Calu3 (cell line): ENCODE measurements at regions not wholly inside any gene's neighbourhood (a gene's known extent, or its start where the extent isn't known, plus 50 kb on each side); places are given as distances from the start of the nearest gene placed in this dataset.

Source experiments
- BruUV-seq: library from RNA; stranded (reverse); fragments of 400-500 nt; replicated peaks from 2 replicates; lab custom pipeline; 2021; lab: Mats Ljungman, UMichigan
- CTCF ChIA-PET: fragments of 300-600 bp; sonication (Branson Sonifier 250); formaldehyde crosslinking; loops from one replicate; lab custom pipeline; 2022; ENCODE audit warnings: antibody characterized with exemption; lab: Charles Lee
- DNase-seq: peaks from one replicate; pipeline ENCODE4 v3.0.0; 2022
- H3K27ac Mint-ChIP-seq: one replicate; pipeline ENCODE4 v1.8.0; 2022; ENCODE audit warnings: mixed read lengths; ENCODE audit not compliant: unreplicated experiment
- H3K27me3 Mint-ChIP-seq: one replicate; pipeline ENCODE4 v1.8.0; 2022; ENCODE audit warnings: mixed read lengths; ENCODE audit not compliant: unreplicated experiment
- H3K36me3 Mint-ChIP-seq: one replicate; pipeline ENCODE4 v1.8.0; 2022; ENCODE audit warnings: mild to moderate bottlenecking, moderate library complexity, mixed read lengths; ENCODE audit not compliant: insufficient read depth, unreplicated experiment
- H3K4me1 Mint-ChIP-seq: one replicate; pipeline ENCODE4 v1.8.0; 2022; ENCODE audit warnings: mild to moderate bottlenecking, low read depth, mixed read lengths; ENCODE audit not compliant: unreplicated experiment
- H3K4me3 Mint-ChIP-seq: one replicate; pipeline ENCODE4 v1.8.0; 2022; ENCODE audit warnings: mild to moderate bottlenecking, low read depth, moderate library complexity, mixed read lengths; ENCODE audit not compliant: unreplicated experiment
- H3K9me3 Mint-ChIP-seq: one replicate; pipeline ENCODE4 v1.8.0; 2022; ENCODE audit warnings: low read depth, mixed read lengths; ENCODE audit not compliant: unreplicated experiment
- intact Hi-C: fragments of 100-400 bp; cut with micrococcal nuclease; formaldehyde crosslinking; loops from one replicate; pipeline ENCODE4 v1.10.0; 2022; ENCODE audit not compliant: unreplicated experiment
- TF ChIP-seq, protein P1 (sequence below): fragments of 200-600 bp; IDR thresholded peaks from one replicate; pipeline ENCODE4 v1.8.0; 2022; ENCODE audit warnings: antibody characterized with exemption; ENCODE audit not compliant: unreplicated experiment

DNA sequence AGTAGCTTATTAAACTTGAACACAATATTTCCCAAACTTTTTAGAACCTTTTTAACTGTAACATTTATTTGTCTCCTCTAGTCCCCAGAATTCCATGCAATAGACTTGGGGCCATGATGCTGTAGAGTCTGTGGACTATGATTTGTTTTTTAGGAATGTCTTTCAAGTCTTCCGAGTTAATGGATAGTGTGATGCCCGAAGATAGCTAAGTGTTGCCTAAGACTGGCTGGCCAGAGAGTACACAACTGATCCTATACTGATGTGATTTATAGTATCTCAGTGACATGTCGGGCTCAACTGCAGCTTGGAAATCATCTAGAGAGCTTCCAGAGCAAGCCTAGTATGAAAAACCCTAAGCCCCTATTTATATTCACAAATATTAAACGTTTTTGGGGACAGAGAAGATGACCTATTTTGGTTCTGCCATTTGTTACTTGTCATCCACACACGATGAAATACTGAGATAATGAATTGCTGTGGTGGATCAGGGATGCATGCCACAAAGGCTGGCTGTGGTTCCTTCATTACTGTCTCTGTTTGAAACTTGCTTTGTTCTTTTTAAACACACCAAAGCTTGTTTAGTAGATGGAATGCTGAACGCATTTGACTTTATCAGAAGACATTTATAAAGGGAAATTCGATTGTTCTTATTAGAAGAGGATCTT lies 507.4 kb downstream of the TAFA4 start:
- Mint-ChIP-seq H3K4me1 (no peaks in the 10 kb centered on the region), H3K4me3 (no peak overlapping the region), H3K36me3 (no peaks in the 10 kb centered on the region), H3K9me3 (peaks cover 7% of the 10 kb centered on the region), H3K27me3 (no peaks in the 10 kb centered on the region), H3K27ac (no peak overlapping the region)
- intact Hi-C loops: no loop called here
- TF ChIP-seq, protein P1, sequence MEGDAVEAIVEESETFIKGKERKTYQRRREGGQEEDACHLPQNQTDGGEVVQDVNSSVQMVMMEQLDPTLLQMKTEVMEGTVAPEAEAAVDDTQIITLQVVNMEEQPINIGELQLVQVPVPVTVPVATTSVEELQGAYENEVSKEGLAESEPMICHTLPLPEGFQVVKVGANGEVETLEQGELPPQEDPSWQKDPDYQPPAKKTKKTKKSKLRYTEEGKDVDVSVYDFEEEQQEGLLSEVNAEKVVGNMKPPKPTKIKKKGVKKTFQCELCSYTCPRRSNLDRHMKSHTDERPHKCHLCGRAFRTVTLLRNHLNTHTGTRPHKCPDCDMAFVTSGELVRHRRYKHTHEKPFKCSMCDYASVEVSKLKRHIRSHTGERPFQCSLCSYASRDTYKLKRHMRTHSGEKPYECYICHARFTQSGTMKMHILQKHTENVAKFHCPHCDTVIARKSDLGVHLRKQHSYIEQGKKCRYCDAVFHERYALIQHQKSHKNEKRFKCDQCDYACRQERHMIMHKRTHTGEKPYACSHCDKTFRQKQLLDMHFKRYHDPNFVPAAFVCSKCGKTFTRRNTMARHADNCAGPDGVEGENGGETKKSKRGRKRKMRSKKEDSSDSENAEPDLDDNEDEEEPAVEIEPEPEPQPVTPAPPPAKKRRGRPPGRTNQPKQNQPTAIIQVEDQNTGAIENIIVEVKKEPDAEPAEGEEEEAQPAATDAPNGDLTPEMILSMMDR: no peak
- CTCF ChIA-PET: no interaction called here
- DNase-seq: no peak
- BruUV-seq: no TSS peak

DNA sequence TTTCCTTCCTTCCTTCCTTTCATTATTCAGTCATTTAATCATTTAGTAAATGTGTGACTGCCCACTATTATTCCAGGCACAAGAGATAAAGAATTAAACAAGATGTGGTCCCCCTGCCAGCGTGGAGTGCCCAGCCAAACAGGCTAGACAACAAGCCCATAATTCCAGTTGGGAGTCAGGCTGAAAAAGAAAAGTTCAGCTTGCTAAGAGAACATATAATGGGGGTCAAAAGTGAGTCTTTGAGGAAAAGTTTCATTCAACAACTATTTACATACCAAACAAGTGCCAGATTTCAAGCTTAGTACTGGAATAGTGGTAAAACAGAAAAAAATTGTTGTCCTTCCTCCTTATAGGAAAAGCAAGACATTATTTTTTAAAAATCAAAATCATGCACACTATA lies 523.7 kb downstream of the TAFA4 start:
- BruUV-seq: no TSS peak
- H3K36me3 Mint-ChIP-seq: no peaks in the 10 kb centered on the region
- intact Hi-C loops: no loop called here
- TF ChIP-seq, protein P1: no peak
- H3K27me3 Mint-ChIP-seq: no peaks in the 10 kb centered on the region
- H3K4me3 Mint-ChIP-seq: no peak overlapping the region
- CTCF ChIA-PET: no interaction called here
- no peak for DNase-seq
- H3K27ac Mint-ChIP-seq: no peak overlapping the region
- no peaks in the 10 kb centered on the region for H3K4me1 Mint-ChIP-seq
- peaks cover 8% of the 10 kb centered on the region for H3K9me3 Mint-ChIP-seq

DNA sequence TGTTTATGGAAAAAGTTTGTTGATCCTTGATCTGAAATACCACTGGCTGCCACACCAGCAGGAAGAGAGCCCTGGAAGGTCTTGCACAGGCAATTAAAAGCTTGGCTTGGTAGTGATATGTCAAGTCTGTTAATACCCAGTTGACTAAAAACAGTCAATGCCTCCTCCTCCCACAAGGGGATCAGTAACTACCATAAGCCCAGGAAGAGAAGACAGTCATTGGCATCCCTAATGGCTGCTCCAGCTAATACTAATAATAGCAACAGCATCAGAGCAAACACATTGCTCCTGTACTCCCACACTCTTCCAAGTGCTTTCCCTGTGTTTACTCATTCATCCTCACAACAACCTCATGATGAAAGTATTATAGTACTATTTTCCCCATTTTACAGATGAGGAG lies 528.6 kb downstream of the TAFA4 start:
- Mint-ChIP-seq H3K36me3 (no peaks in the 10 kb centered on the region), H3K4me3 (no peak overlapping the region), H3K27ac (no peak overlapping the region), H3K9me3 (peaks cover 4% of the 10 kb centered on the region), H3K4me1 (no peaks in the 10 kb centered on the region), H3K27me3 (no peaks in the 10 kb centered on the region)
- no peak for DNase-seq
- intact Hi-C loops: no loop called here
- TF ChIP-seq, protein P1: no peak
- CTCF ChIA-PET: no interaction called here
- BruUV-seq: no TSS peak

DNA sequence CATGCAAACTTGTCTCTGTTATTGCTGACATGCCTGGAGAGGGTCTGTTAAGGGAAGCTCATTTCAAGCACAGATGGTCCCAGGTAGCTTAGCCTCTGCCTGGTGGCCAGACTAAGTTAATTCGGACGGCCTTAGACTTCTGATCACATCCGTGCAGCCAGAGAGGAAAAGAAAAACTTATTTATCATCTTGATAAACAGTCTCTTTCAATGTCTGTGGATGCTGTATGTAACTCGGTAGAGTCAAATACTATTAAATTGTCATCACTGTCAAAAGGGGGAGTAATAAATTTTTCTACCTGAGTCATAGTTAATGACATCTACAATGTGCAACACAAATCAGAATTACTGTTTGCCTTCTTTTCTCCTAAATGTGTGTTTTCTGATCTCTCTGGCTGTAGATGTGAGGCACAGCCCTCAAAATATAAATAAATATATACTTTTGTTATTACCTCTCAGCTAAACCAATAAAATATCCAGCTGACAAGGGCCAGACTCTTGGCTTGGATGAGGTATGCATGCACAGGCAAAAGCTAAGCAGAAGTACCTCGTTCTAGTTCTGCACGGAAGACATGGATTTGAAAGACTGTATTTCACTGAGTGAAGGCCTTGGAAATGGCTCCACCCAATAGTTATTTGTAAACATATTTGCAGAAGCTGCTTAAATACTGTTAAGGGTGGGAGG lies 530.0 kb downstream of the TAFA4 start:
- BruUV-seq: no TSS peak
- no peaks in the 10 kb centered on the region for H3K36me3 Mint-ChIP-seq

More for the DNA sequence above, 530.0 kb downstream of the TAFA4 start:
- CTCF ChIA-PET: no interaction called here
- intact Hi-C loops: no loop called here
- H3K4me1 Mint-ChIP-seq: no peaks in the 10 kb centered on the region
- TF ChIP-seq, protein P1: no peak
- peaks cover 2% of the 10 kb centered on the region for H3K9me3 Mint-ChIP-seq
- no peak overlapping the region for H3K27ac Mint-ChIP-seq
- no peaks in the 10 kb centered on the region for H3K27me3 Mint-ChIP-seq
- H3K4me3 Mint-ChIP-seq: no peak overlapping the region
- no peak for DNase-seq
